ENCODE measurements at regions not wholly inside any gene's neighbourhood (a gene's known extent, or its start where the extent isn't known, plus 50 kb on each side); places are given as distances from the start of the nearest gene placed in this dataset.

GRCh38 chrX:45300638-45301037 lies 100.0 kb upstream of the DIPK2B start:
- TF ChIP-seq CTCF (conservative IDR thresholded peaks at IDR 0.05; ENCODE audit: low read depth, low read length) = no peak
- TF ChIP-seq CEBPB (IDR thresholded peaks at IDR 0.05; ENCODE audit: low read depth, low read length) = no peak
- TF ChIP-seq POLR2A (IDR thresholded peaks at IDR 0.05; ENCODE audit: low read depth, low read length) = no peak
- no peak for TF ChIP-seq RCOR1 (IDR thresholded peaks at IDR 0.05; ENCODE audit: insufficient replicate concordance, low read length)
- TF ChIP-seq MAZ (IDR thresholded peaks at IDR 0.05; ENCODE audit: borderline replicate concordance, low read depth, low read length) = no peak
- TF ChIP-seq BHLHE40 (IDR thresholded peaks at IDR 0.05; ENCODE audit: low read depth, low read length) = no peak
- TF ChIP-seq MAFK (IDR thresholded peaks at IDR 0.05; ENCODE audit: low read depth, low read length) = no peak
- no peak for TF ChIP-seq SMC3 (IDR thresholded peaks at IDR 0.05; ENCODE audit: low read depth, low read length)
- TF ChIP-seq NFE2L2 (IDR thresholded peaks at IDR 0.05; ENCODE audit: low read depth, low read length) = no peak
- TF ChIP-seq ELK1 (IDR thresholded peaks at IDR 0.05; ENCODE audit: borderline replicate concordance, low read depth, low read length) = no peak

Data from IMR-90 (cell line).